T-helper 1 cell (primary cell): ENCODE measurements at regions not wholly inside any gene's neighbourhood (a gene's known extent, or its start where the extent isn't known, plus 50 kb on each side); places are given as distances from the start of the nearest gene placed in this dataset.
"Not testable (repeated sequence)": the region's sequence is repeated elsewhere in the genome, so short reads cannot be mapped to it uniquely, and the experiment has no call there.

Experiments used
- DNase-seq, 5 donors: peaks; one replicate each; pipeline ENCODE4 v3.0.0-alpha.2; 2012 to 2020

DNA sequence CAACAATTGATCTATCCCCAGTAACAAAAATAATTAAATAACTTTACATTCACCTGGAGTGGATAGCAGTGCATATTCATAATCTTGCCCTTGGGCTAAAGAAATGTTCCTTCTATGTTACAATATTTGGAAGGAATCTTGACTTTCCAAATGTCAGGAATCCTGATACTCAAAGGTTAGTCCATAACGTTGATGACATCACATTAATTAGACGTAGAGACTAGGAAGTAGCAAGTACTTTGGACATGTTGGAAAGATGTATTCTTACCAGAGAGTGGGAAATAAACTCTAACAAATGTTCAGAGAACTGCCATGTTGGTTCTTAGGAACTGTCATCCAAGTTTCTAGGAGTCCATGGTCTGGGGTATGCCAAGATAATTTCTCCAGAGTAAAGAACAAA, 70.6 kb upstream of the SLC25A36 start:
- no peak for DNase-seq

DNA sequence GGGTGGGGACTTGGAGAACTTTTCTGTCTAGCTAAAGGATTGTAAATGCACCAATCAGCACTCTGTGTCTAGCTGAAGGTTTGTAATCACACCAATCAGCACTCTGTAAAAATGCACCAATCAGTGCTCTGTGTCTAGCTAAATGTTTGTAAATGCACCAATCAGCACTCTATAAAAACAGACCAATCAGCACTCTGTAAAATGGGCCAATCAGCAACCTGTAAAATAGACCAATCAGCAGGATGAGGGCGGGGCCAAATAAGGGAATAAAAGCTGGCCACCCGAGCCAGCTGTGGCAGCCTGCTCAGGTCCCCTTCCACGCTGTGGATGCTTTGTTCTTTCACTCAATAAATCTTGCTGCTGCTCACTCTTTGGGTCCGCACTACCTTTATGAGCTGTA, 69.5 kb upstream of the SLC25A36 start:
- not testable (repeated sequence) for DNase-seq

DNA sequence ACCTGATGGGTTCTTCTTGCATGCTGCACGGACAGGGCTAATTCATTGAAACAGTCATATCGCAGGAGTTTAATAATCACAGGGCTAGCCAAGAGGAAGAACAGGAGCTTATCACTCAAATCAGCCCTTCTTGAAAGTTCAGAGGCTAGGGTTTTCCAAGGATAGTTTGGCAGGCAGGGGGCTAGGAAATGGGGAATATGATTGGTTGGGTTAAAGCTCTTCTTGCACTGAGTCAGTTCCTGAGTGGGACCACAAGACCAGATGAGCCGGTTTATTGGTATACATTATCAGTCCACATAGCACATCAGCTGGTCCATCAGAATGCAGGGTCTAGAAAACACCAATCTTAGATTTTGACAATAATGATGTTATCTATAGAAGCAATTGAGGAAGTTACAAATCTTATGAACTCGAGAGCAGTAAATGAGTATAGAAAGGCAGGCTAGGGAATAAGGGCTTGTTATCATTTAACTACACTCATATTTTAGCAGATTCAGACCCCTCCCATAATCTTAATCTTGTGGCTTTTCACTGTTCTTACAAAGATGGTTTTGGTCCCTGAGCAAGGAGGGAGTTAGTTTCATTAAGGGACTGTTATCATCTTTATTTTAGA, 58.1 kb upstream of the SLC25A36 start:
- no peak for DNase-seq

DNA sequence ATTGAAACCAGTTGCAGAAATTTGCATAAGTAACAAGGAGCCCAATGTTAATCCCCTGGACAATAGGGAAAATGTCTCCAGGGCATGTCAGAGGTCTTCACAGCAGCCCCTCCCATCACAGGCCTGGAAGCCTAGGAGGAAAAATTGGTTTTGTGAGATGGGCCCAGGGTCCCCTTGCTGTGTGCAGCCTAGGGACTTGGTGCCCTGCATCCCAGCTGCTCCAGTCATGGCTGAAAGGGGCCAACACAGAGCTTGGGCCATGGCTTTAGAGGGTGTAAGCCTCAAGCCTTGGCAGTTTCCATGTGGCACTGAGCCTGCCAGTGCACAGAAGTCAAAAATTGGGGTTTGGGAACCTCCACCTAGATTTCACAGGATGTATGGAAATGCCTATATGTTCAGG, 55.9 kb upstream of the SLC25A36 start:
- DNase-seq, result not testable (repeated sequence)
